GM12873 (cell line): ENCODE measurements at regions not wholly inside any gene's neighbourhood (a gene's known extent, or its start where the extent isn't known, plus 50 kb on each side); places are given as distances from the start of the nearest gene placed in this dataset.

ENCODE experiments used
- CTCF ChIP-seq: IDR thresholded peaks from 2 replicates; pipeline ENCODE4 v1.5.1; 2012; ENCODE audit warnings: low read depth, mild to moderate bottlenecking, moderate library complexity, low read length, control low read depth; ENCODE audit not compliant: insufficient read depth; ENCODE audit errors: missing control alignments

- no peak for TF ChIP-seq CTCF
Measured at GRCh38 chr2:139271149-139271548, 491.0 kb upstream of the NXPH2 start.

GRCh38 chr2:139260052-139260430 is 479.9 kb upstream of the NXPH2 start:
- no peak for TF ChIP-seq CTCF

- no peak for TF ChIP-seq CTCF
Measured at GRCh38 chr2:139259422-139260051, 479.3 kb upstream of the NXPH2 start.

- no peak for TF ChIP-seq CTCF
Measured at GRCh38 chr2:139241286-139241685, 461.1 kb upstream of the NXPH2 start.

- TF ChIP-seq CTCF = no peak
Measured at GRCh38 chr2:139237023-139237422, 456.8 kb upstream of the NXPH2 start.

- no peak for TF ChIP-seq CTCF
Measured at GRCh38 chr2:139230881-139231280, 450.7 kb upstream of the NXPH2 start.

GRCh38 chr2:139228276-139228675 is 448.1 kb upstream of the NXPH2 start:
- no peak for TF ChIP-seq CTCF
